Heart left ventricle (tissue), 13 donors: ENCODE measurements at regions not wholly inside any gene's neighbourhood (a gene's known extent, or its start where the extent isn't known, plus 50 kb on each side); places are given as distances from the start of the nearest gene placed in this dataset.

Source experiments
- CTCF ChIP-seq, 12 donors: fragments of 200-600 bp; sonication (generic) in 4 of 12; IDR thresholded peaks; one replicate each; pipeline versions ENCODE4 v1.5.0 to v1.8.0; 2018 to 2022; ENCODE audit warnings: antibody characterized with exemption in 12 of 12, mild to moderate bottlenecking in 5 of 12
- POLR2A ChIP-seq, 2 donors: fragments of 450-650 bp; IDR thresholded peaks; one replicate each; pipeline ENCODE4 v1.6.1; 2017; ENCODE audit warnings: antibody characterized with exemption in 2 of 2, mild to moderate bottlenecking in 2 of 2, moderate library complexity in 2 of 2
- donor health status: ischemic (EF 13 %, LVEDD 7.1; RV severe dilation, severe dysfunction).
- donor health status: DM: no; HTN: yes; CAD: no.
- donor health status: DM: no; HTN: no; CAD: no.
- donor health status: ischemic (EF 25% LVEDD 6.9; RV normal size, moderate dysfunction).
- donor health status: ischemic (EF 25% LVEDD 5.7; RV mildly dilated, moderate dysfunction).
- donor health status: ischemic (EF 35%, LVEDD 5.7; RV mildly dilated, moderate dysfunction).
- donor health status: nonischemic (EF 11% LVEDD 7.7; RV severe dilation, severe dysfunction).
- donor health status: DM: yes; HTN: yes; CAD: no.
- donor health status: PGD.
- donor health status: ischemic (EF 29% LVEDD 5.4; RV normal size, mild dysfunction).
- donor health status: nonischemic (EF 23%, LVEDD 6.1; RV moderate dilation, normal function).

- TF ChIP-seq CTCF (IDR thresholded peaks at IDR 0.05) = no peak
- TF ChIP-seq POLR2A (IDR thresholded peaks at IDR 0.05) = no peak
Measured at GRCh38 chr21:27734146-27734545, 767.3 kb upstream of the ADAMTS5 start.
